Stomach (tissue), 4 donors: ENCODE measurements at regions not wholly inside any gene's neighbourhood (a gene's known extent, or its start where the extent isn't known, plus 50 kb on each side); places are given as distances from the start of the nearest gene placed in this dataset.

Experiments
- CTCF ChIP-seq, 7 experiments: fragments of 450-650 bp in 4 of 7; fragments of 200-600 bp in 3 of 7; sonication (generic) in 3 of 7; IDR thresholded peaks; one replicate each; pipeline ENCODE4 v1.5.1; 2016 to 2019; ENCODE audit warnings: antibody characterized with exemption in 7 of 7, control low read depth in 2 of 7, mild to moderate bottlenecking in 1 of 7
- POLR2A ChIP-seq, 4 donors: fragments of 450-650 bp; IDR thresholded peaks; one replicate each; pipeline ENCODE4 v1.6.1; 2016; ENCODE audit warnings: antibody characterized with exemption in 4 of 4, control low read depth in 2 of 4, mild to moderate bottlenecking in 1 of 4, moderate library complexity in 1 of 4
- POLR2AphosphoS5 ChIP-seq, 3 donors: sonication (generic); formaldehyde crosslinking; IDR thresholded peaks; one replicate each; pipeline ENCODE4 v1.6.1; 2016; ENCODE audit warnings: antibody characterized with exemption in 3 of 3

- TF ChIP-seq CTCF (IDR thresholded peaks at IDR 0.05) = no peak
- no peak for TF ChIP-seq POLR2AphosphoS5 (IDR thresholded peaks at IDR 0.05)
- TF ChIP-seq POLR2A (IDR thresholded peaks at IDR 0.05) = no peak
Measured at GRCh38 chr5:131081374-131081773, 83.7 kb downstream of the HINT1 start.
